ENCODE measurements at regions not wholly inside any gene's neighbourhood (a gene's known extent, or its start where the extent isn't known, plus 50 kb on each side); places are given as distances from the start of the nearest gene placed in this dataset.

DNA sequence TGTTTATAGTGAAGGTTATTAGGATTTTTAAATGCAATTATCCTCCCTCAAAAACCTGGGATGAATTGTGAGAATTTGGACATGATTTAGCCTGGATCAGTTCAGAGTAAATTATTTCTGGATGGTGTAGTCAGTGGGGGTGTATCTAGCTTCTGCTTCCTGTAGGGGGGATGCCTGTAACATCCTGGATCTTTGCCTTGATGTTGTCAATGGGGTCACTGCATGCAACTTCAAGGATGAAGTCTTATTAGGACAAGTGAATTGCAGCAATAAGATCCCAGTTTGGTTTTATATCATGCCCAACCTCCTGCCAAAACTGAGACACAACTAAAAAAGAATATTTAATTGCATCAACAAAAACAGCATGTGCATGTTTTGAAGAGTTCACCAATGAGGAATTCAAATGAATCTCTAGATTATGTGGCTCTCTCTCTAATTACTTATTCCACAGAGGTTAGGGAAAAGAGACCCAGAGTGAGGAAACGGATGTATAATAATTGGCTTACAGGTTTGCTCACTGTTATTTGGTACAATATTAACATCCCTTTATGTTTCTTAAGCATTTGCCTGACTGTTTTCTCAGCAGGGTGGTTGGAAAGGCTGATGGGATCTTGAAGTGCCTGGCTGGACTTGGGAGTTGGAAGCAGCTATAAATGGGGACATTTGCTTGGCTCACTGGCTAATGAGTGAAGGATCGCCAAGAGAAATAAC, 159.8 kb downstream of the HS3ST3B1 start:
- H3K4ac ChIP-seq (ENCODE audit: low read depth, low read length), result no peak overlapping the region
- no peak overlapping the region for H3K27ac ChIP-seq (ENCODE audit: low read depth, low read length)
- no peak overlapping the region for H3K18ac ChIP-seq (ENCODE audit: low read length)
- H4K8ac ChIP-seq (ENCODE audit: low read depth, low read length), result no peak overlapping the region
- H3K23ac ChIP-seq (ENCODE audit: low read length), result no peak overlapping the region
- no peak overlapping the region for H3K4me2 ChIP-seq (ENCODE audit: low read length)
- H2BK12ac ChIP-seq (ENCODE audit: low read length), result no peak overlapping the region
- no peaks in the 10 kb centered on the region for H3K27me3 ChIP-seq (ENCODE audit: insufficient read depth, low read length)
- no peaks in the 10 kb centered on the region for H3K79me2 ChIP-seq (ENCODE audit: control insufficient read depth, insufficient read depth, low read length, poor library complexity)
- H4K91ac ChIP-seq (ENCODE audit: low read depth, low read length), result no peak overlapping the region
- no peak overlapping the region for H2BK120ac ChIP-seq (ENCODE audit: insufficient read depth, low read length, poor library complexity)
- H3K79me1 ChIP-seq (ENCODE audit: low read length), result no peaks in the 10 kb centered on the region
- H3K36me3 ChIP-seq (ENCODE audit: control insufficient read depth in 1 of 2, insufficient read depth in 2 of 2, low read length in 2 of 2), result no peaks in the 10 kb centered on the region
- no peak overlapping the region for H4K12ac ChIP-seq (ENCODE audit: low read depth, low read length)
- H2AK5ac ChIP-seq (ENCODE audit: low read length), result no peak overlapping the region
- no CpG with 5 or more reads among the region's 2 CpGs for WGBS (ENCODE audit: extremely low coverage, insufficient coverage, insufficient read length)
- no peak overlapping the region for H3K4me3 ChIP-seq (ENCODE audit: low read depth, low read length)
- DNase-seq, result no peak
- no peak overlapping the region for H3K9ac ChIP-seq (ENCODE audit: low read length)
- H3K9me3 ChIP-seq (ENCODE audit: insufficient read depth, low read depth, low read length), result peaks cover 4% of the 10 kb centered on the region
- H3K14ac ChIP-seq (ENCODE audit: low read length), result no peak overlapping the region
- H2AFZ ChIP-seq (ENCODE audit: insufficient read depth, low read length, poor library complexity), result no peak overlapping the region
- no peak overlapping the region for H2BK5ac ChIP-seq (ENCODE audit: low read depth, low read length, poor library complexity)
- H3K4me1 ChIP-seq (ENCODE audit: control insufficient read depth in 1 of 2, insufficient read depth in 2 of 2, low read length in 2 of 2), result no peaks in the 10 kb centered on the region

GRCh38 chr17:14459955-14460354, 159.1 kb downstream of the HS3ST3B1 start:
- no peak overlapping the region for H3K27ac ChIP-seq (ENCODE audit: low read depth, low read length)
- H2AFZ ChIP-seq (ENCODE audit: insufficient read depth, low read length, poor library complexity), result no peak overlapping the region
- H3K4me1 ChIP-seq (ENCODE audit: control insufficient read depth in 1 of 2, insufficient read depth in 2 of 2, low read length in 2 of 2), result no peaks in the 10 kb centered on the region
- no peak overlapping the region for H3K14ac ChIP-seq (ENCODE audit: low read length)
- H2AK5ac ChIP-seq (ENCODE audit: low read length), result no peak overlapping the region
- H4K12ac ChIP-seq (ENCODE audit: low read depth, low read length), result no peak overlapping the region
- no peak overlapping the region for H3K4me2 ChIP-seq (ENCODE audit: low read length)
- no peak overlapping the region for H3K4me3 ChIP-seq (ENCODE audit: low read depth, low read length)
- H3K23ac ChIP-seq (ENCODE audit: low read length), result no peak overlapping the region
- H4K91ac ChIP-seq (ENCODE audit: low read depth, low read length), result no peak overlapping the region
- H3K9me3 ChIP-seq (ENCODE audit: insufficient read depth, low read depth, low read length), result peaks cover 4% of the 10 kb centered on the region
- H4K8ac ChIP-seq (ENCODE audit: low read depth, low read length), result no peak overlapping the region
- no peak overlapping the region for H2BK120ac ChIP-seq (ENCODE audit: insufficient read depth, low read length, poor library complexity)
- H2BK12ac ChIP-seq (ENCODE audit: low read length), result no peak overlapping the region
- H3K79me1 ChIP-seq (ENCODE audit: low read length), result no peaks in the 10 kb centered on the region
- no peak overlapping the region for H3K18ac ChIP-seq (ENCODE audit: low read length)
- DNase-seq, result no peak
- H3K27me3 ChIP-seq (ENCODE audit: insufficient read depth, low read length), result no peaks in the 10 kb centered on the region
- no peak overlapping the region for H2BK5ac ChIP-seq (ENCODE audit: low read depth, low read length, poor library complexity)
- H3K9ac ChIP-seq (ENCODE audit: low read length), result no peak overlapping the region
- no peaks in the 10 kb centered on the region for H3K36me3 ChIP-seq (ENCODE audit: control insufficient read depth in 1 of 2, insufficient read depth in 2 of 2, low read length in 2 of 2)
- WGBS (ENCODE audit: extremely low coverage, insufficient coverage, insufficient read length), result no CpG with 5 or more reads among the region's 5 CpGs
- no peak overlapping the region for H3K4ac ChIP-seq (ENCODE audit: low read depth, low read length)
- no peaks in the 10 kb centered on the region for H3K79me2 ChIP-seq (ENCODE audit: control insufficient read depth, insufficient read depth, low read length, poor library complexity)

DNA sequence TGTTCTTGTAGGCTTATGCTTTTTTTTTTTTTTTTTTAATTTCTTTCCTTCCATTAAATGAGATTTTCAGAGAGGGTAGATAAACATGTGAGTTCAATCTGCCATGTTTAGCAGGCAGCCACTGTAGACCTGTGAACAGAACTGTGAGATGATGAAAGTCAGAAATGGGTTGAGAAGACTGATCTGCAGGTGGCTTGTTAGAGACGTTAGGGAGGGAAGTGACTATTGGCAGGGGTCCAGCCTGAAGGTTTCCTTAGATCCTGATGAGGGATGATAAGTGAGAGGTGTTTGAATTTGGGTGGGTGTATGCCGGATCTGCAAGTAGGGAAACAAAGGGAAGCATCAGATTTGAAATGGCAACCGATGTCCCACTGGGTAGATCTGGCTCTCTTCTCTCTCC, 157.8 kb downstream of the HS3ST3B1 start:
- no CpG with 5 or more reads among the region's 3 CpGs for WGBS (ENCODE audit: extremely low coverage, insufficient coverage, insufficient read length)

GRCh38 chr17:14454746-14455145, 153.9 kb downstream of the HS3ST3B1 start:
- Histone ChIP-seq H4K12ac (ENCODE audit: low read depth, low read length) (no peak overlapping the region), H2AK5ac (ENCODE audit: low read length) (no peak overlapping the region), H3K23ac (ENCODE audit: low read length) (no peak overlapping the region), H2BK5ac (ENCODE audit: low read depth, low read length, poor library complexity) (no peak overlapping the region), H3K4me1 (ENCODE audit: control insufficient read depth in 1 of 2, insufficient read depth in 2 of 2, low read length in 2 of 2) (no peaks in the 10 kb centered on the region), H2BK120ac (ENCODE audit: insufficient read depth, low read length, poor library complexity) (no peak overlapping the region), H4K91ac (ENCODE audit: low read depth, low read length) (no peak overlapping the region), H3K9me3 (ENCODE audit: insufficient read depth, low read depth, low read length) (peaks cover 2% of the 10 kb centered on the region), H3K79me1 (ENCODE audit: low read length) (no peaks in the 10 kb centered on the region), H3K36me3 (ENCODE audit: control insufficient read depth in 1 of 2, insufficient read depth in 2 of 2, low read length in 2 of 2) (no peaks in the 10 kb centered on the region), H2AFZ (ENCODE audit: insufficient read depth, low read length, poor library complexity) (no peak overlapping the region), H4K8ac (ENCODE audit: low read depth, low read length) (no peak overlapping the region), H2BK12ac (ENCODE audit: low read length) (no peak overlapping the region), H3K27ac (ENCODE audit: low read depth, low read length) (no peak overlapping the region), H3K4ac (ENCODE audit: low read depth, low read length) (no peak overlapping the region), H3K9ac (ENCODE audit: low read length) (no peak overlapping the region), H3K27me3 (ENCODE audit: insufficient read depth, low read length) (no peaks in the 10 kb centered on the region), H3K4me3 (ENCODE audit: low read depth, low read length) (no peak overlapping the region), H3K4me2 (ENCODE audit: low read length) (no peak overlapping the region), H3K79me2 (ENCODE audit: control insufficient read depth, insufficient read depth, low read length, poor library complexity) (no peaks in the 10 kb centered on the region), H3K18ac (ENCODE audit: low read length) (no peak overlapping the region), H3K14ac (ENCODE audit: low read length) (no peak overlapping the region)
- no peak for DNase-seq
- no CpG with 5 or more reads among the region's 4 CpGs for WGBS (ENCODE audit: extremely low coverage, insufficient coverage, insufficient read length)

More for the DNA sequence above, 157.8 kb downstream of the HS3ST3B1 start:
- Histone ChIP-seq H3K79me2 (ENCODE audit: control insufficient read depth, insufficient read depth, low read length, poor library complexity) (no peaks in the 10 kb centered on the region), H4K12ac (ENCODE audit: low read depth, low read length) (no peak overlapping the region), H4K8ac (ENCODE audit: low read depth, low read length) (no peak overlapping the region), H2BK12ac (ENCODE audit: low read length) (no peak overlapping the region), H3K4me3 (ENCODE audit: low read depth, low read length) (no peak overlapping the region), H3K27ac (ENCODE audit: low read depth, low read length) (no peak overlapping the region), H3K4ac (ENCODE audit: low read depth, low read length) (no peak overlapping the region), H3K4me1 (ENCODE audit: control insufficient read depth in 1 of 2, insufficient read depth in 2 of 2, low read length in 2 of 2) (no peaks in the 10 kb centered on the region), H2BK5ac (ENCODE audit: low read depth, low read length, poor library complexity) (no peak overlapping the region), H3K14ac (ENCODE audit: low read length) (no peak overlapping the region), H3K36me3 (ENCODE audit: control insufficient read depth in 1 of 2, insufficient read depth in 2 of 2, low read length in 2 of 2) (no peaks in the 10 kb centered on the region), H2AFZ (ENCODE audit: insufficient read depth, low read length, poor library complexity) (no peak overlapping the region), H3K79me1 (ENCODE audit: low read length) (no peaks in the 10 kb centered on the region), H3K9me3 (ENCODE audit: insufficient read depth, low read depth, low read length) (peaks cover 4% of the 10 kb centered on the region), H3K18ac (ENCODE audit: low read length) (no peak overlapping the region), H3K23ac (ENCODE audit: low read length) (no peak overlapping the region), H4K91ac (ENCODE audit: low read depth, low read length) (no peak overlapping the region), H2BK120ac (ENCODE audit: insufficient read depth, low read length, poor library complexity) (no peak overlapping the region), H3K9ac (ENCODE audit: low read length) (no peak overlapping the region), H3K4me2 (ENCODE audit: low read length) (no peak overlapping the region), H2AK5ac (ENCODE audit: low read length) (no peak overlapping the region), H3K27me3 (ENCODE audit: insufficient read depth, low read length) (no peaks in the 10 kb centered on the region)
- no peak for DNase-seq
